Astrocyte (in vitro differentiated cells and primary cell): ENCODE measurements at regions not wholly inside any gene's neighbourhood (a gene's known extent, or its start where the extent isn't known, plus 50 kb on each side); places are given as distances from the start of the nearest gene placed in this dataset.
A peak's percentile ranks its signal among the peaks of the same experiment; 100 is the strongest.

ENCODE experiments used
- DNase-seq: peaks from one replicate; pipeline ENCODE4 v3.0.0-alpha.2; 2010; ENCODE audit warnings: low read depth
- FAIRE-seq: peaks from 2 replicates; lab custom pipeline; 2011; peaks lifted over from hg19 to GRCh38; lab: Jason Lieb, UNC
- H2AFZ ChIP-seq: 2 replicates; pipeline ENCODE4 v1.6.0; 2012; ENCODE audit warnings: low read depth, low read length, inconsistent platforms
- H3K27ac ChIP-seq: 2 replicates; pipeline ENCODE4 v1.5.1; 2011; ENCODE audit warnings: low read depth, low read length, inconsistent platforms
- H3K27me3 ChIP-seq: 2 replicates; pipeline ENCODE4 v1.6.0; 2011; ENCODE audit warnings: low read length, inconsistent platforms; ENCODE audit not compliant: insufficient read depth
- H3K36me3 ChIP-seq: 2 replicates; pipeline ENCODE4 v1.5.1; 2011; ENCODE audit warnings: low read length, inconsistent platforms; ENCODE audit not compliant: insufficient read depth
- H3K4me1 ChIP-seq: 2 replicates; pipeline ENCODE4 v1.5.1; 2011; ENCODE audit warnings: low read length, inconsistent platforms; ENCODE audit not compliant: insufficient read depth
- H3K4me2 ChIP-seq: 2 replicates; pipeline ENCODE4 v1.6.0; 2012; ENCODE audit warnings: low read length, inconsistent platforms
- H3K4me3 ChIP-seq: 2 replicates; pipeline ENCODE4 v1.5.1; 2011; ENCODE audit warnings: low read depth, mild to moderate bottlenecking, low read length, inconsistent platforms; ENCODE audit not compliant: insufficient read depth
- H3K79me2 ChIP-seq: 2 replicates; pipeline ENCODE4 v1.6.0; 2012; ENCODE audit warnings: mild to moderate bottlenecking, low read length, inconsistent platforms; ENCODE audit not compliant: insufficient read depth
- H3K9ac ChIP-seq: 2 replicates; pipeline ENCODE4 v1.6.0; 2012; ENCODE audit warnings: mild to moderate bottlenecking, low read length, inconsistent platforms
- H3K9me3 ChIP-seq: 2 replicates; pipeline ENCODE4 v1.5.1; 2012; ENCODE audit warnings: low read depth, mild to moderate bottlenecking, low read length, inconsistent platforms; ENCODE audit not compliant: insufficient read depth
- H4K20me1 ChIP-seq: 2 replicates; pipeline ENCODE4 v1.6.0; 2012; ENCODE audit warnings: low read length, inconsistent platforms; ENCODE audit not compliant: insufficient read depth
- H3K27ac Mint-ChIP-seq: one replicate; pipeline ENCODE4 v1.8.0; 2021; ENCODE audit warnings: mild to moderate bottlenecking, mixed read lengths; ENCODE audit not compliant: unreplicated experiment
- H3K27me3 Mint-ChIP-seq: one replicate; pipeline ENCODE4 v1.8.0; 2021; ENCODE audit warnings: low read depth, mixed read lengths; ENCODE audit not compliant: unreplicated experiment
- H3K36me3 Mint-ChIP-seq: one replicate; pipeline ENCODE4 v1.8.0; 2021; ENCODE audit warnings: low read depth, mixed read lengths; ENCODE audit not compliant: unreplicated experiment
- H3K4me1 Mint-ChIP-seq: one replicate; pipeline ENCODE4 v1.8.0; 2021; ENCODE audit warnings: low read depth, mixed read lengths; ENCODE audit not compliant: unreplicated experiment
- H3K4me3 Mint-ChIP-seq: one replicate; pipeline ENCODE4 v1.8.0; 2021; ENCODE audit warnings: mild to moderate bottlenecking, moderate library complexity, mixed read lengths; ENCODE audit not compliant: unreplicated experiment
- H3K9me3 Mint-ChIP-seq: one replicate; pipeline ENCODE4 v1.8.0; 2021; ENCODE audit warnings: mild to moderate bottlenecking, mixed read lengths; ENCODE audit not compliant: unreplicated experiment
- CTCF ChIP-seq: IDR thresholded peaks from 2 replicates; pipeline ENCODE4 v1.5.1; 2011; ENCODE audit warnings: low read depth, mild to moderate bottlenecking, inconsistent platforms, low read length, moderate library complexity; ENCODE audit not compliant: insufficient read depth
- EZH2 ChIP-seq: IDR thresholded peaks from 2 replicates; pipeline ENCODE4 v1.6.1; 2012; ENCODE audit warnings: mild to moderate bottlenecking, low read length, inconsistent platforms; ENCODE audit not compliant: insufficient read depth

DNA sequence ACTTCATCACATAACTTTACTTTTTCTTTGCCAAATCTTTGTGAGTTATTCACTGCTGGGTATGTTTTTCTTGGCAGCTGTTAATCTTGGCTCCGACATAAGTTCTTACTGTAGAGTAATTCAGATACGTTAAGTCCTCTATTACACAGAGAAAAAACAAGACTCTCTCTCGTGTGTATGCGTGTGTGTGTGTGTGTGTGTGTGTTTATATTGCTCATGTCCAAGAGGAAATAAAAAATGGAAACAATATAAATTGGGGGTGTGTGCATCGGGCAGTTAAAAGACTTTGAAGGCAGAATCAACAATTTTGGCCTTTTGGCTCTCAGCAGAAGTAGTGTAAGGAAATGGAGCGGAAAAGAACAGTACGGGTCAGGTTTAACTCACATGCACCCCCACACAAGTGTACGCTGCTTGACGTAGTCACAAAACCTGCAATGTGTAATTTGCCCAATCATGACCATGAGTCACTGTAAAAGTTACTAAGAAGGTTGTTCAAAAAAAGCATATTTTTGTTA is 67.2 kb upstream of the IFNE start:
- H3K4me2 ChIP-seq = peak overlapping the region; percentile 90
- FAIRE-seq (peak; percentile 79), DNase-seq (peak; percentile 99)
- no peaks in the 10 kb centered on the region for H3K9me3 Mint-ChIP-seq
- no peaks in the 10 kb centered on the region for H3K36me3 Mint-ChIP-seq
- peak overlapping the region; percentile 75 for H3K9ac ChIP-seq
- TF ChIP-seq EZH2 = no peak
- TF ChIP-seq CTCF = no peak
- peak overlapping the region; percentile 24 for H3K4me3 ChIP-seq
- H3K27ac ChIP-seq = peak overlapping the region; percentile 92
- peak overlapping the region; percentile 8 for H3K27ac Mint-ChIP-seq
- H3K4me1 Mint-ChIP-seq = peaks cover 30% of the 10 kb centered on the region
- no peak overlapping the region for H3K4me3 Mint-ChIP-seq
- no peaks in the 10 kb centered on the region for H3K9me3 ChIP-seq
- H3K79me2 ChIP-seq = peaks cover 99% of the 10 kb centered on the region
- H3K27me3 Mint-ChIP-seq = no peaks in the 10 kb centered on the region
- peaks cover 18% of the 10 kb centered on the region for H3K36me3 ChIP-seq
- no peaks in the 10 kb centered on the region for H3K27me3 ChIP-seq
- no peak overlapping the region for H2AFZ ChIP-seq
- peaks cover 59% of the 10 kb centered on the region for H4K20me1 ChIP-seq
- H3K4me1 ChIP-seq = peaks cover 62% of the 10 kb centered on the region

DNA sequence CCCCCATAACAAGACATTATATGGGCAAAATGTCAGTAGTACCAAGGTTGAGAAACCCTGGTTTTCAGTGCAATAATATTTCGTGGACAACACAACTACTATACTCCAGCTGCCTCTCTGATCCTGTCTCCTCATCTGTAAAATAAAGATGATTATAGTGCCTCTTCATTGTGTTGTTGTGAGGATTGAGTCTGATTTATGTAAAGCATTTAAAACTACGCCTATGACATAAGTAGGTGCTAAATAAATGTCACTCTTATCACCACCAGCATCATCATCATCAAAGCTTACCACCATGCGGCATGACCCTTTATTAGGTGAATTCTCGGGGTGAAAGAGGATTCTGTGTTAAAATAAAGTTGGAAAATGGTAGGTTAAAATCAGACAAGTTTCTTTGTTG is 67.8 kb upstream of the IFNE start:
- no peak overlapping the region for H3K27ac Mint-ChIP-seq

More for the DNA sequence above, 67.8 kb upstream of the IFNE start:
- FAIRE-seq = no peak
- no peak for TF ChIP-seq EZH2
- no peak for TF ChIP-seq CTCF
- peaks cover 14% of the 10 kb centered on the region for H3K36me3 ChIP-seq
- no peak for DNase-seq
- peaks cover 99% of the 10 kb centered on the region for H3K79me2 ChIP-seq
- no peak overlapping the region for H2AFZ ChIP-seq
- Mint-ChIP-seq H3K4me3 (no peak overlapping the region), H3K9me3 (no peaks in the 10 kb centered on the region), H3K36me3 (no peaks in the 10 kb centered on the region), H3K4me1 (peaks cover 30% of the 10 kb centered on the region), H3K27me3 (no peaks in the 10 kb centered on the region)
- H3K4me1 ChIP-seq = peaks cover 62% of the 10 kb centered on the region
- H4K20me1 ChIP-seq = peaks cover 53% of the 10 kb centered on the region
- H3K27ac ChIP-seq = peak overlapping the region; percentile 92
- H3K4me3 ChIP-seq = peak overlapping the region; percentile 24
- peak overlapping the region; percentile 90 for H3K4me2 ChIP-seq
- peak overlapping the region; percentile 75 for H3K9ac ChIP-seq
- H3K27me3 ChIP-seq = no peaks in the 10 kb centered on the region
- no peaks in the 10 kb centered on the region for H3K9me3 ChIP-seq
